NCI-H2171 (cell line): ENCODE measurements at regions not wholly inside any gene's neighbourhood (a gene's known extent, or its start where the extent isn't known, plus 50 kb on each side); places are given as distances from the start of the nearest gene placed in this dataset.

Experiments used
- DNase-seq: peaks from one replicate; lab custom pipeline; 2025; lab: John Stamatoyannopoulos, UW

GRCh38 chr12:93043192-93043876 is 114.2 kb upstream of the EEA1 start:
- no peak for DNase-seq

GRCh38 chr12:93043877-93044209 is 114.7 kb upstream of the EEA1 start:
- no peak for DNase-seq

- DNase-seq, result no peak
These were observed 118.0 kb upstream of the EEA1 start for GRCh38 chr12:93047118-93047517.

- no peak for DNase-seq
These were observed 119.6 kb upstream of the EEA1 start for GRCh38 chr12:93048656-93049055.

GRCh38 chr12:93050026-93050747 is 121.1 kb upstream of the EEA1 start:
- no peak for DNase-seq

- no peak for DNase-seq
These were observed 121.6 kb upstream of the EEA1 start for GRCh38 chr12:93050748-93051081.

- no peak for DNase-seq
These were observed 124.9 kb upstream of the EEA1 start for GRCh38 chr12:93054021-93054420.

GRCh38 chr12:93055221-93055620 is 126.1 kb upstream of the EEA1 start:
- no peak for DNase-seq

GRCh38 chr12:93056971-93057535 is 128.0 kb upstream of the EEA1 start:
- no peak for DNase-seq

GRCh38 chr12:93058280-93058679 is 129.2 kb upstream of the EEA1 start:
- no peak for DNase-seq

- DNase-seq, result no peak
These were observed 130.2 kb upstream of the EEA1 start for GRCh38 chr12:93059288-93059687.

GRCh38 chr12:93059925-93060665 is 131.0 kb upstream of the EEA1 start:
- DNase-seq, result no peak

GRCh38 chr12:93060666-93061472 is 131.8 kb upstream of the EEA1 start:
- DNase-seq, result peak; percentile 11

GRCh38 chr12:93061473-93062419 is 132.7 kb upstream of the EEA1 start:
- peak; percentile 46 for DNase-seq

- no peak for DNase-seq
These were observed 136.8 kb upstream of the EEA1 start for GRCh38 chr12:93065896-93066295.

- no peak for DNase-seq
These were observed 143.2 kb upstream of the EEA1 start for GRCh38 chr12:93072340-93072739.

GRCh38 chr12:93073324-93073723 is 144.2 kb upstream of the EEA1 start:
- DNase-seq, result no peak

- DNase-seq, result no peak
These were observed 149.0 kb upstream of the EEA1 start for GRCh38 chr12:93078059-93078458.

GRCh38 chr12:93078577-93078976 is 149.5 kb upstream of the EEA1 start:
- DNase-seq, result no peak

- DNase-seq, result no peak
These were observed 150.2 kb upstream of the EEA1 start for GRCh38 chr12:93079271-93079670.

GRCh38 chr12:93079976-93080375 is 150.9 kb upstream of the EEA1 start:
- DNase-seq, result no peak
